ENCODE measurements at regions not wholly inside any gene's neighbourhood (a gene's known extent, or its start where the extent isn't known, plus 50 kb on each side); places are given as distances from the start of the nearest gene placed in this dataset.

GRCh38 chr1:29975036-29975694, 738.8 kb downstream of the PTPRU start:
- Histone ChIP-seq H3F3A (ENCODE audit: control insufficient read depth, insufficient read depth) (no peaks in the 10 kb centered on the region), H3K9me2 (replicated peaks; ENCODE audit: control insufficient read depth, low read length) (no peaks in the 10 kb centered on the region), H3K36me3 (ENCODE audit: control insufficient read depth, low read length) (no peaks in the 10 kb centered on the region), H3K79me2 (ENCODE audit: control insufficient read depth, low read length) (no peaks in the 10 kb centered on the region), H3K27ac (ENCODE audit: low read depth, low read length) (no peak overlapping the region), H3K27me3 (ENCODE audit: control insufficient read depth, low read length) (no peaks in the 10 kb centered on the region), H3K4me1 (ENCODE audit: control insufficient read depth, low read length) (no peaks in the 10 kb centered on the region), H3K4me3 (ENCODE audit: low read length) (no peak overlapping the region), H3K4me2 (ENCODE audit: low read length) (no peak overlapping the region), H3K9me3 (ENCODE audit: control insufficient read depth, insufficient read depth, low read length) (no peaks in the 10 kb centered on the region), H4K20me1 (ENCODE audit: control insufficient read depth, insufficient read depth, low read depth, low read length) (no peaks in the 10 kb centered on the region)
- TF ChIP-seq EZH2phosphoT487 (IDR thresholded peaks at IDR 0.05; ENCODE audit: borderline replicate concordance, low read length): no peak
- no peak for TF ChIP-seq CTCF (IDR thresholded peaks at IDR 0.05; ENCODE audit: low read depth, low read length, poor library complexity, severe bottlenecking)

- TF ChIP-seq CTCF (IDR thresholded peaks at IDR 0.05; ENCODE audit: low read depth, low read length, poor library complexity, severe bottlenecking) (no peak), EZH2phosphoT487 (IDR thresholded peaks at IDR 0.05; ENCODE audit: borderline replicate concordance, low read length) (no peak)
- H3K79me2 ChIP-seq (ENCODE audit: control insufficient read depth, low read length): no peaks in the 10 kb centered on the region
- no peak overlapping the region for H3K27ac ChIP-seq (ENCODE audit: low read depth, low read length)
- H3K4me1 ChIP-seq (ENCODE audit: control insufficient read depth, low read length): no peaks in the 10 kb centered on the region
- no peak overlapping the region for H3K4me3 ChIP-seq (ENCODE audit: low read length)
- H4K20me1 ChIP-seq (ENCODE audit: control insufficient read depth, insufficient read depth, low read depth, low read length): no peaks in the 10 kb centered on the region
- no peaks in the 10 kb centered on the region for H3K9me2 ChIP-seq (replicated peaks; ENCODE audit: control insufficient read depth, low read length)
- no peak overlapping the region for H3K4me2 ChIP-seq (ENCODE audit: low read length)
- H3K36me3 ChIP-seq (ENCODE audit: control insufficient read depth, low read length): no peaks in the 10 kb centered on the region
- no peaks in the 10 kb centered on the region for H3F3A ChIP-seq (ENCODE audit: control insufficient read depth, insufficient read depth)
- no peaks in the 10 kb centered on the region for H3K27me3 ChIP-seq (ENCODE audit: control insufficient read depth, low read length)
- no peaks in the 10 kb centered on the region for H3K9me3 ChIP-seq (ENCODE audit: control insufficient read depth, insufficient read depth, low read length)
Measured at GRCh38 chr1:29974316-29974724, 738.0 kb downstream of the PTPRU start.

DNA sequence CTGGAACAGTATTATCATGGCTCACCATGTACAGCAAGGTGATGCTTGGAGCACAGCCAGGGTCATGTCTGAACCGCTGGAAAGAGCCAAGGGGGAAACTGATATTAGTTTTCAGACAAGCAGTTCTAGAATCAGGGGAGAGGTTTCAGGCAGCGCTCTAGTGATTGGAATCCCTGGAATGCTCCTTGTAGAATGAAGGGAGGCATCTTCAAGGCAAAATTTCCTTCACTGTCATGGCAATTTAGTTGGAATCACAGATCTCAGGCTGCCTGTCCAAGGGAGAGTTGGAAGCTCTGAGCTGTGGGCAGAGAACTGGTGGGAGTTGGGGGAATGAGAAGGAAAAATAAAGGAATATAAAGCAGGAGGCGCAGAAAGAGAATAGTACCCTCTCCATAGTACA, 737.1 kb downstream of the PTPRU start:
- Histone ChIP-seq H3K79me2 (ENCODE audit: control insufficient read depth, low read length) (no peaks in the 10 kb centered on the region), H3K4me2 (ENCODE audit: low read length) (no peak overlapping the region), H4K20me1 (ENCODE audit: control insufficient read depth, insufficient read depth, low read depth, low read length) (no peaks in the 10 kb centered on the region), H3K27me3 (ENCODE audit: control insufficient read depth, low read length) (no peaks in the 10 kb centered on the region), H3K4me3 (ENCODE audit: low read length) (no peak overlapping the region), H3K4me1 (ENCODE audit: control insufficient read depth, low read length) (no peaks in the 10 kb centered on the region), H3F3A (ENCODE audit: control insufficient read depth, insufficient read depth) (no peaks in the 10 kb centered on the region), H3K9me2 (replicated peaks; ENCODE audit: control insufficient read depth, low read length) (no peaks in the 10 kb centered on the region), H3K27ac (ENCODE audit: low read depth, low read length) (no peak overlapping the region), H3K9me3 (ENCODE audit: control insufficient read depth, insufficient read depth, low read length) (no peaks in the 10 kb centered on the region), H3K36me3 (ENCODE audit: control insufficient read depth, low read length) (no peaks in the 10 kb centered on the region)
- no peak for TF ChIP-seq EZH2phosphoT487 (IDR thresholded peaks at IDR 0.05; ENCODE audit: borderline replicate concordance, low read length)
- no peak for TF ChIP-seq CTCF (IDR thresholded peaks at IDR 0.05; ENCODE audit: low read depth, low read length, poor library complexity, severe bottlenecking)
